AG09309 (cell line): ENCODE measurements at regions not wholly inside any gene's neighbourhood (a gene's known extent, or its start where the extent isn't known, plus 50 kb on each side); places are given as distances from the start of the nearest gene placed in this dataset.

Experiments used
- DNase-seq: peaks from one replicate; pipeline ENCODE4 v3.0.0-alpha.2; 2010; ENCODE audit warnings: low read depth
- H3K4me3 ChIP-seq: 2 replicates; pipeline ENCODE4 v1.5.1; 2011; ENCODE audit warnings: mild to moderate bottlenecking, low read depth, low read length, moderate library complexity; ENCODE audit not compliant: control insufficient read depth
- CTCF ChIP-seq: IDR thresholded peaks from 2 replicates; pipeline ENCODE4 v1.5.1; 2011; ENCODE audit warnings: mild to moderate bottlenecking, low read depth, low read length, inconsistent platforms; ENCODE audit not compliant: insufficient read depth, control insufficient read depth; ENCODE audit errors: missing control alignments

GRCh38 chr2:126378176-126378575, 277.8 kb upstream of the GYPC start:
- no peak overlapping the region for H3K4me3 ChIP-seq
- TF ChIP-seq CTCF: no peak
- DNase-seq: no peak

- no peak for DNase-seq
- no peak overlapping the region for H3K4me3 ChIP-seq
- no peak for TF ChIP-seq CTCF
These were observed 274.9 kb upstream of the GYPC start for GRCh38 chr2:126381091-126381490.

DNA sequence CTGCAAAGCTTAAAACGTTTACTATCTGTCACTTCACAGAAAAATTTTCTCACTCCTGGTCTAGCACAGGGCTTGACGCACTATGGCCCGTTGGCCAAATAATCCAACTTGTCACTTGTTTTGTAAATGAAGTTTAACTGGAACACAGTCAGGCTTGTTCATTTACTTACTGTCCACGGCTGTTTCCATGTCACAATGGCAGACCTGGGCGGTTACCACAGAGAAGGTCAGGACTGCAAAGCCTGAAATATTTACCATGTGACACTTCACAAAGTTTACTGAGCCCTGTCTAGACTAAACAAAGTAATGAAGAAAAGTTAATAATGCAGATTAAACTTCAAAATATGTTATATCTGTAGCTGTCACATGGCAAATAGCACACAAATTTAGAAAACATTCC, 273.0 kb upstream of the GYPC start:
- TF ChIP-seq CTCF: no peak
- DNase-seq: no peak
- no peak overlapping the region for H3K4me3 ChIP-seq

DNA sequence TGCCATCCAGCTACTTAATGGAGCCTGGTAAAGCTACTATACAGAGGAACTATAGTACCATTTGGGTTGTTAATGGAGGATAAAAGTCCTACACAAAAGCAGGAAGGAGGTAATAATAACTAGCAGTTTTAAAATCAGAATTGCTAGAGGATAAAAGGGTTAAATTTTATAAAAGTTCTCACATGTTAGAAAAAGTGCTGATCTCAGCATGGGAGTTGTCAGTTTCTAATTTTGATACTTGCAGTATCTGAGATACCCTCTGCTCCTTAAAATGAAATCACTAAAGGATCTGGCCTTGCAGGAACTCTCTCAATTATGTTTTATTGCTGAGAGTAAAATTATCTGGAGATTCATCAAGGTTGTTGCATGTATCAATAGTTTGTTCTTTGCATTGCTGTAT, 272.2 kb upstream of the GYPC start:
- no peak for TF ChIP-seq CTCF
- H3K4me3 ChIP-seq: no peak overlapping the region
- DNase-seq: no peak

- H3K4me3 ChIP-seq: no peak overlapping the region
- TF ChIP-seq CTCF: no peak
- no peak for DNase-seq
These were observed 270.5 kb upstream of the GYPC start for GRCh38 chr2:126385441-126385840.

DNA sequence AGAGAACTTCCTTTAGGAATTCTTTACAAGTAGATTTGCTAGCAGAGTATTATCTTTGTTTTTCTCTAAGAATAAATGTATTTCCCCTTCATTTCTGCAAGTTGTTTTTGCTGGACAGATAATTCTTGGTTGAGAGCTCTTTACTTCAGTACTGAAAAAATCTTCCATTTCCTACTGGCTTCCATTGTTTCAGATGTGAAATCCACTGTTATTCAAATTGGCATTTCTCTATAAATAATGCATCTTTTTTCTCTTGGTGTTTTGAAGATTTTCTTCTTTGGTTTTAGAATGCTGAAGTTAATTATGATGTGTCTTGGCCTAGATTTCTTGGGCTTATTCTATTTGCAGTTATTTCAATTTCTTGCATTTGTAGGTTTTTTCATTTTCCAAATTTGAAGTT, 270.0 kb upstream of the GYPC start:
- DNase-seq: no peak
- TF ChIP-seq CTCF: no peak
- H3K4me3 ChIP-seq: no peak overlapping the region

- no peak for TF ChIP-seq CTCF
- H3K4me3 ChIP-seq: no peak overlapping the region
- no peak for DNase-seq
These were observed 266.5 kb upstream of the GYPC start for GRCh38 chr2:126389446-126389845.
